ENCODE measurements at regions not wholly inside any gene's neighbourhood (a gene's known extent, or its start where the extent isn't known, plus 50 kb on each side); places are given as distances from the start of the nearest gene placed in this dataset.
"Not testable (repeated sequence)": the region's sequence is repeated elsewhere in the genome, so short reads cannot be mapped to it uniquely, and the experiment has no call there.

GRCh38 chr13:54077569-54077968 lies 1049.0 kb downstream of the OLFM4 start:
- ChIA-PET CTCF (no interaction called here), POLR2A (no interaction called here)
- Histone ChIP-seq H3K4me2 (replicated peaks; ENCODE audit: low read depth, low read length, poor library complexity, severe bottlenecking) (no peak overlapping the region), H3K9ac (ENCODE audit: low read length) (no peak overlapping the region), H3K9me3 (ENCODE audit: control extremely low read depth in 1 of 3, control insufficient read depth in 2 of 3, insufficient read depth in 1 of 3, low read length in 2 of 3) (peaks cover 1 to 10% (median 2%) of the 10 kb centered on the region in 3 donors), H3K4me3 (ENCODE audit: control extremely low read depth in 1 of 5, extremely low read depth in 1 of 5, insufficient read depth in 1 of 5, low read depth in 2 of 5, low read length in 4 of 5) (no peak overlapping the region), H4K20me1 (ENCODE audit: control insufficient read depth, insufficient read depth, low read length, poor library complexity, severe bottlenecking) (no peaks in the 10 kb centered on the region), H3K36me3 (replicated peaks in 1 of 2; ENCODE audit: control extremely low read depth in 1 of 2, control insufficient read depth in 1 of 2, extremely low read depth in 1 of 2, insufficient read depth in 2 of 2, low read length in 1 of 2) (no peaks in the 10 kb centered on the region), H3K27ac (ENCODE audit: low read length in 2 of 2) (no peak overlapping the region), H3K4me1 (ENCODE audit: control insufficient read depth in 2 of 2, insufficient read depth in 2 of 2, low read length in 2 of 2) (no peaks in the 10 kb centered on the region), H2AFZ (ENCODE audit: insufficient read depth, low read depth, low read length, poor library complexity, severe bottlenecking) (no peak overlapping the region), H3K79me2 (ENCODE audit: control insufficient read depth, insufficient read depth, low read length) (no peaks in the 10 kb centered on the region), H3K27me3 (replicated peaks in 1 of 4; ENCODE audit: control extremely low read depth in 1 of 4, control insufficient read depth in 3 of 4, insufficient read depth in 4 of 4, low read length in 3 of 4) (no peaks in the 10 kb centered on the region)
- Mint-ChIP-seq H3K4me3 (no peak overlapping the region), H3K27ac (no peak overlapping the region), H3K9me3 (ENCODE audit: insufficient read depth) (peaks cover 6% of the 10 kb centered on the region), H3K27me3 (no peaks in the 10 kb centered on the region), H3K4me1 (no peaks in the 10 kb centered on the region)
- TF ChIP-seq CTCF (IDR thresholded peaks at IDR 0.05) (no peak), EZH2 (IDR thresholded peaks at IDR 0.05; ENCODE audit: borderline replicate concordance, insufficient read depth, low read depth, low read length, poor library complexity, severe bottlenecking) (no peak)
- intact Hi-C loops (cut with micrococcal nuclease) = no loop called here
- DNase-seq (no peak), ATAC-seq (ENCODE audit: low read depth) (no peak)

GRCh38 chr13:54078271-54078870 lies 1049.8 kb downstream of the OLFM4 start:
- Histone ChIP-seq H3K4me3 (ENCODE audit: control extremely low read depth in 1 of 5, extremely low read depth in 1 of 5, insufficient read depth in 1 of 5, low read depth in 2 of 5, low read length in 4 of 5) (no peak overlapping the region), H3K4me2 (replicated peaks; ENCODE audit: low read depth, low read length, poor library complexity, severe bottlenecking) (no peak overlapping the region), H3K27me3 (replicated peaks in 1 of 4; ENCODE audit: control extremely low read depth in 1 of 4, control insufficient read depth in 3 of 4, insufficient read depth in 4 of 4, low read length in 3 of 4) (no peaks in the 10 kb centered on the region), H3K27ac (ENCODE audit: low read length in 2 of 2) (no peak overlapping the region), H3K9ac (ENCODE audit: low read length) (no peak overlapping the region), H3K9me3 (ENCODE audit: control extremely low read depth in 1 of 3, control insufficient read depth in 2 of 3, insufficient read depth in 1 of 3, low read length in 2 of 3) (peaks cover 1 to 10% (median 2%) of the 10 kb centered on the region in 3 donors), H3K4me1 (ENCODE audit: control insufficient read depth in 2 of 2, insufficient read depth in 2 of 2, low read length in 2 of 2) (no peaks in the 10 kb centered on the region), H3K36me3 (replicated peaks in 1 of 2; ENCODE audit: control extremely low read depth in 1 of 2, control insufficient read depth in 1 of 2, extremely low read depth in 1 of 2, insufficient read depth in 2 of 2, low read length in 1 of 2) (no peaks in the 10 kb centered on the region), H4K20me1 (ENCODE audit: control insufficient read depth, insufficient read depth, low read length, poor library complexity, severe bottlenecking) (no peaks in the 10 kb centered on the region), H2AFZ (ENCODE audit: insufficient read depth, low read depth, low read length, poor library complexity, severe bottlenecking) (no peak overlapping the region), H3K79me2 (ENCODE audit: control insufficient read depth, insufficient read depth, low read length) (no peaks in the 10 kb centered on the region)
- H3K4me3 Mint-ChIP-seq = no peak overlapping the region
- ChIA-PET CTCF (no interaction called here), POLR2A (no interaction called here)
- H3K27ac Mint-ChIP-seq = no peak overlapping the region
- DNase-seq (no peak), ATAC-seq (ENCODE audit: low read depth) (no peak)
- no peaks in the 10 kb centered on the region for H3K4me1 Mint-ChIP-seq
- H3K27me3 Mint-ChIP-seq = no peaks in the 10 kb centered on the region
- TF ChIP-seq EZH2 (IDR thresholded peaks at IDR 0.05; ENCODE audit: borderline replicate concordance, insufficient read depth, low read depth, low read length, poor library complexity, severe bottlenecking) = no peak
- no peak for TF ChIP-seq CTCF (IDR thresholded peaks at IDR 0.05)
- WGBS (ENCODE audit: insufficient coverage) = no CpG with 5 or more reads among the region's 3 CpGs
- intact Hi-C loops (cut with micrococcal nuclease) = no loop called here
- peaks cover 9% of the 10 kb centered on the region for H3K9me3 Mint-ChIP-seq (ENCODE audit: insufficient read depth)

GRCh38 chr13:54082309-54082708 lies 1053.7 kb downstream of the OLFM4 start:
- H3K27me3 Mint-ChIP-seq; H3K4me1 Mint-ChIP-seq; H2AFZ ChIP-seq (ENCODE audit: insufficient read depth, low read depth, low read length, poor library complexity, severe bottlenecking); H3K79me2 ChIP-seq (ENCODE audit: control insufficient read depth, insufficient read depth, low read length); ATAC-seq (ENCODE audit: low read depth); H3K27ac ChIP-seq (ENCODE audit: low read length in 2 of 2); H3K4me3 ChIP-seq (ENCODE audit: control extremely low read depth in 1 of 5, extremely low read depth in 1 of 5, insufficient read depth in 1 of 5, low read depth in 2 of 5, low read length in 4 of 5); CTCF ChIA-PET; H3K4me2 ChIP-seq (replicated peaks; ENCODE audit: low read depth, low read length, poor library complexity, severe bottlenecking); H3K27me3 ChIP-seq (replicated peaks in 1 of 4; ENCODE audit: control extremely low read depth in 1 of 4, control insufficient read depth in 3 of 4, insufficient read depth in 4 of 4, low read length in 3 of 4); intact Hi-C loops (cut with micrococcal nuclease); H3K27ac Mint-ChIP-seq; H3K36me3 ChIP-seq (replicated peaks in 1 of 2; ENCODE audit: control extremely low read depth in 1 of 2, control insufficient read depth in 1 of 2, extremely low read depth in 1 of 2, insufficient read depth in 2 of 2, low read length in 1 of 2); H3K9ac ChIP-seq (ENCODE audit: low read length); DNase-seq; POLR2A ChIA-PET; H3K4me3 Mint-ChIP-seq; H3K4me1 ChIP-seq (ENCODE audit: control insufficient read depth in 2 of 2, insufficient read depth in 2 of 2, low read length in 2 of 2); H4K20me1 ChIP-seq (ENCODE audit: control insufficient read depth, insufficient read depth, low read length, poor library complexity, severe bottlenecking): not testable (repeated sequence)
- peaks cover 12% of the 10 kb centered on the region for H3K9me3 Mint-ChIP-seq (ENCODE audit: insufficient read depth)
- 93% methylated on average over 3 of the region's 11 CpGs for WGBS (ENCODE audit: insufficient coverage)
- H3K9me3 ChIP-seq (ENCODE audit: control extremely low read depth in 1 of 3, control insufficient read depth in 2 of 3, insufficient read depth in 1 of 3, low read length in 2 of 3) = peaks cover 0 to 10% (median 2%) of the 10 kb centered on the region in 3 donors

Data from B cell (primary cell).